Adrenal gland (tissue), 9 donors: ENCODE measurements at regions not wholly inside any gene's neighbourhood (a gene's known extent, or its start where the extent isn't known, plus 50 kb on each side); places are given as distances from the start of the nearest gene placed in this dataset.

ENCODE experiments used
- DNase-seq, 7 donors: peaks; one replicate each; pipeline ENCODE4 v3.0.0-alpha.2; 2019 to 2020
- H3K27ac ChIP-seq, 5 donors: fragments of 200-600 bp; sonication (generic) in 4 of 5; 1 replicate in 3 of 5; 2 replicates in 2 of 5; pipeline versions ENCODE4 v1.5.1 to v1.8.0; 2016 to 2020; ENCODE audit warnings: mild to moderate bottlenecking in 1 of 5
- H3K27me3 ChIP-seq: fragments of 200-600 bp; 2 replicates; pipeline ENCODE4 v1.8.0; 2021
- H3K36me3 ChIP-seq, 2 donors: fragments of 200-600 bp; replicated peaks in 1 of 2; 1 replicate in 1 of 2; 2 replicates in 1 of 2; pipeline versions ENCODE4 v1.5.1 to v1.8.0; 2018 to 2022
- H3K4me1 ChIP-seq, 2 donors: fragments of 200-600 bp; replicated peaks in 1 of 2; 1 replicate in 1 of 2; 2 replicates in 1 of 2; pipeline versions ENCODE4 v1.5.1 to v1.8.0; 2018 to 2021
- H3K4me3 ChIP-seq, 4 donors: fragments of 200-600 bp; sonication (generic) in 3 of 4; one replicate each; pipeline ENCODE4 v1.5.1; 2016 to 2018
- H3K9me3 ChIP-seq, 3 donors: fragments of 200-600 bp; sonication (generic) in 1 of 3; replicated peaks in 1 of 3; 1 replicate in 2 of 3; 2 replicates in 1 of 3; pipeline versions ENCODE4 v1.5.1 to v1.8.0; 2016 to 2021
- CTCF ChIP-seq, 6 experiments: fragments of 450-650 bp in 4 of 6; fragments of 200-600 bp in 2 of 6; sonication (generic) in 1 of 6; IDR thresholded peaks; 1 replicate in 5 of 6; 2 replicates in 1 of 6; pipeline versions ENCODE4 v1.5.1 to v1.8.0; 2016 to 2021; ENCODE audit warnings: antibody characterized with exemption in 6 of 6, mild to moderate bottlenecking in 2 of 6, moderate library complexity in 1 of 6
- POLR2A ChIP-seq, 2 donors: fragments of 450-650 bp; IDR thresholded peaks; one replicate each; pipeline ENCODE4 v1.6.1; 2017; ENCODE audit warnings: antibody characterized with exemption in 2 of 2, mild to moderate bottlenecking in 2 of 2, moderate library complexity in 1 of 2
- WGBS, 4 donors: extraction: QIAGEN DNeasy Blood & Tissue Kit in 2 of 4; methylation state at CpG; one replicate each; pipeline versions ENCODE4 v1.1.5 to v1.1.7; 2013 to 2017; 5-methylcytosine and 5-hydroxymethylcytosine counted together
- intact Hi-C, 2 donors: fragments of 100-400 bp; cut with DNase I; formaldehyde crosslinking; loops; one replicate each; pipeline versions ENCODE4 v1.14.1 to v1.15.0; 2022 to 2023
- donor health status: healthy with polysubstance abuse.
- donor health status: Bipolar disorder and iron deficiency.
- donor health status: DM: yes; HTN: yes; CAD: no.
- donor health status: DM: no; HTN: no; CAD: no.
- donor health status: DM: no; HTN: no; CAD: no.

- H3K36me3 ChIP-seq, result no peaks in the 10 kb centered on the region
- DNase-seq, result no peak
- peaks cover 0 to 6% (median 0%) of the 10 kb centered on the region in 3 donors for H3K9me3 ChIP-seq
- H3K27ac ChIP-seq, result no peak overlapping the region
- no peak for TF ChIP-seq CTCF (IDR thresholded peaks at IDR 0.05)
- no peak for TF ChIP-seq POLR2A (IDR thresholded peaks at IDR 0.05)
- H3K27me3 ChIP-seq, result peaks cover 5% of the 10 kb centered on the region
- intact Hi-C loops, result no loop called here
- H3K4me3 ChIP-seq, result no peak overlapping the region
- no peaks in the 10 kb centered on the region for H3K4me1 ChIP-seq
These were observed 58.9 kb upstream of the ZNF618 start for GRCh38 chr9:113817171-113817570.

- WGBS, 4 donors, result 56 to 78% (median 73%) methylated on average over 1 of the region's 1 CpG
- DNase-seq, result no peak
- Histone ChIP-seq H3K4me3 (no peak overlapping the region), H3K27ac (no peak overlapping the region), H3K36me3 (no peaks in the 10 kb centered on the region), H3K27me3 (peaks cover under 1% of the 10 kb centered on the region), H3K9me3 (peaks cover 0 to 6% (median 0%) of the 10 kb centered on the region in 3 donors), H3K4me1 (no peaks in the 10 kb centered on the region)
- TF ChIP-seq POLR2A (IDR thresholded peaks at IDR 0.05) (no peak), CTCF (IDR thresholded peaks at IDR 0.05) (no peak)
- intact Hi-C loops, result no loop called here
These were observed 57.7 kb upstream of the ZNF618 start for GRCh38 chr9:113818391-113818790.

- TF ChIP-seq POLR2A (IDR thresholded peaks at IDR 0.05) (no peak), CTCF (IDR thresholded peaks at IDR 0.05) (no peak)
- intact Hi-C loops, result no loop called here
- Histone ChIP-seq H3K27ac (no peak overlapping the region), H3K4me1 (no peaks in the 10 kb centered on the region), H3K27me3 (no peaks in the 10 kb centered on the region), H3K36me3 (no peaks in the 10 kb centered on the region), H3K4me3 (no peak overlapping the region), H3K9me3 (peaks cover 0 to 6% (median 0%) of the 10 kb centered on the region in 3 donors)
- 75 to 92% (median 83%) methylated on average over 2 of the region's 2 CpGs for WGBS, 4 donors
- DNase-seq, result no peak
These were observed 53.8 kb upstream of the ZNF618 start for GRCh38 chr9:113822315-113822714.

- intact Hi-C loops, result no loop called here
- no peak overlapping the region for H3K4me3 ChIP-seq
- H3K4me1 ChIP-seq, result no peaks in the 10 kb centered on the region
- no peak for TF ChIP-seq POLR2A (IDR thresholded peaks at IDR 0.05)
- TF ChIP-seq CTCF (IDR thresholded peaks at IDR 0.05), result no peak
- no peak overlapping the region for H3K27ac ChIP-seq
- H3K9me3 ChIP-seq, result peaks cover 0 to 3% (median 0%) of the 10 kb centered on the region in 3 donors
- 73 to 93% (median 86%) methylated on average over 1 of the region's 1 CpG for WGBS, 4 donors
- no peak for DNase-seq
- H3K27me3 ChIP-seq, result no peaks in the 10 kb centered on the region
- H3K36me3 ChIP-seq, result no peaks in the 10 kb centered on the region
These were observed 52.7 kb upstream of the ZNF618 start for GRCh38 chr9:113823421-113823820.
